Spleen (tissue), 7 donors: ENCODE measurements at regions not wholly inside any gene's neighbourhood (a gene's known extent, or its start where the extent isn't known, plus 50 kb on each side); places are given as distances from the start of the nearest gene placed in this dataset.

ENCODE experiments used
- POLR2A ChIP-seq, 3 donors: fragments of 450-650 bp; IDR thresholded peaks; one replicate each; pipeline ENCODE4 v1.5.1; 2017; ENCODE audit warnings: antibody characterized with exemption in 3 of 3, mild to moderate bottlenecking in 1 of 3
- POLR2AphosphoS5 ChIP-seq, 3 donors: sonication (generic); formaldehyde crosslinking; IDR thresholded peaks; one replicate each; pipeline ENCODE4 v1.5.1; 2017; ENCODE audit warnings: antibody characterized with exemption in 3 of 3
- TF ChIP-seq, protein P1 (sequence below), 11 experiments: fragments of 200-600 bp in 7 of 11; fragments of 450-650 bp in 4 of 11; sonication (generic) in 4 of 11; IDR thresholded peaks in 8 of 11; conservative IDR thresholded peaks in 3 of 11; 1 replicate in 7 of 11; 2 replicates in 4 of 11; pipeline versions ENCODE4 v1.4.0 to v1.8.0; 2016 to 2021; ENCODE audit warnings: antibody characterized with exemption in 11 of 11, inconsistent platforms in 4 of 11, mild to moderate bottlenecking in 1 of 11
- donor health status: DM: no; HTN: no; CAD: no; lungs with moderate emphysema.
- donor health status: DM: no; HTN: no; CAD: no.
- donor health status: DM: no; HTN: no; CAD: no.

- TF ChIP-seq POLR2AphosphoS5 (IDR thresholded peaks at IDR 0.05) (no peak), POLR2A (IDR thresholded peaks at IDR 0.05) (no peak)
- TF ChIP-seq, protein P1, sequence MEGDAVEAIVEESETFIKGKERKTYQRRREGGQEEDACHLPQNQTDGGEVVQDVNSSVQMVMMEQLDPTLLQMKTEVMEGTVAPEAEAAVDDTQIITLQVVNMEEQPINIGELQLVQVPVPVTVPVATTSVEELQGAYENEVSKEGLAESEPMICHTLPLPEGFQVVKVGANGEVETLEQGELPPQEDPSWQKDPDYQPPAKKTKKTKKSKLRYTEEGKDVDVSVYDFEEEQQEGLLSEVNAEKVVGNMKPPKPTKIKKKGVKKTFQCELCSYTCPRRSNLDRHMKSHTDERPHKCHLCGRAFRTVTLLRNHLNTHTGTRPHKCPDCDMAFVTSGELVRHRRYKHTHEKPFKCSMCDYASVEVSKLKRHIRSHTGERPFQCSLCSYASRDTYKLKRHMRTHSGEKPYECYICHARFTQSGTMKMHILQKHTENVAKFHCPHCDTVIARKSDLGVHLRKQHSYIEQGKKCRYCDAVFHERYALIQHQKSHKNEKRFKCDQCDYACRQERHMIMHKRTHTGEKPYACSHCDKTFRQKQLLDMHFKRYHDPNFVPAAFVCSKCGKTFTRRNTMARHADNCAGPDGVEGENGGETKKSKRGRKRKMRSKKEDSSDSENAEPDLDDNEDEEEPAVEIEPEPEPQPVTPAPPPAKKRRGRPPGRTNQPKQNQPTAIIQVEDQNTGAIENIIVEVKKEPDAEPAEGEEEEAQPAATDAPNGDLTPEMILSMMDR (IDR thresholded peaks at IDR 0.05 in 8 of 11, conservative IDR thresholded peaks at IDR 0.05 in 3 of 11) = no peak
Measured at GRCh38 chr3:8341821-8342247, 159.8 kb upstream of the LMCD1 start.
